ENCODE measurements at regions not wholly inside any gene's neighbourhood (a gene's known extent, or its start where the extent isn't known, plus 50 kb on each side); places are given as distances from the start of the nearest gene placed in this dataset.

- no peak for DNase-seq (ENCODE audit: low read depth, low spot score)
- no TSS peak for BruUV-seq (replicated peaks)
- Histone ChIP-seq H4K20me1 (replicated peaks; ENCODE audit: control insufficient read depth, extremely low read depth, insufficient read depth, low read length) (no peaks in the 10 kb centered on the region), H3K79me2 (ENCODE audit: control insufficient read depth, insufficient read depth, low read length) (no peaks in the 10 kb centered on the region), H3K4me2 (ENCODE audit: insufficient read depth, low read length) (no peak overlapping the region), H3K9me1 (replicated peaks; ENCODE audit: control insufficient read depth, extremely low read depth, insufficient read depth, low read length) (no peaks in the 10 kb centered on the region), H3K9me3 (replicated peaks; ENCODE audit: control insufficient read depth, insufficient read depth, low read length) (no peaks in the 10 kb centered on the region), H3K27ac (ENCODE audit: insufficient read depth, low read depth, low read length) (no peak overlapping the region), H3K9ac (replicated peaks; ENCODE audit: extremely low read depth, insufficient read depth, low read length) (no peak overlapping the region), H3K4me1 (ENCODE audit: control insufficient read depth, extremely low read depth, insufficient read depth, low read length) (no peaks in the 10 kb centered on the region), H2AFZ (ENCODE audit: low read depth, low read length) (no peak overlapping the region), H3K36me3 (ENCODE audit: control insufficient read depth in 2 of 2, extremely low read depth in 1 of 2, insufficient read depth in 2 of 2, low read length in 2 of 2) (no peaks in the 10 kb centered on the region), H3K27me3 (ENCODE audit: control insufficient read depth in 2 of 2, insufficient read depth in 2 of 2, low read length in 2 of 2) (peaks cover 3 to 4% of the 10 kb centered on the region in 2 experiments), H3K4me3 (replicated peaks in 1 of 3; ENCODE audit: insufficient read depth in 1 of 3, low read depth in 1 of 3, low read length in 3 of 3) (no peak overlapping the region)
- ChIA-PET POLR2A (no interaction called here), CTCF (no interaction called here)
- TF ChIP-seq POLR2A (IDR thresholded peaks at IDR 0.05; ENCODE audit: low read depth, low read length), result no peak
- TF ChIP-seq FOS (IDR thresholded peaks at IDR 0.05; ENCODE audit: borderline replicate concordance, insufficient read depth, low read length), result no peak
- TF ChIP-seq MAX (IDR thresholded peaks at IDR 0.05; ENCODE audit: insufficient read depth, insufficient read length), result no peak
- no peak for TF ChIP-seq MYC (IDR thresholded peaks at IDR 0.05; ENCODE audit: low read depth, low read length)
- TF ChIP-seq GATA2 (IDR thresholded peaks at IDR 0.05; ENCODE audit: insufficient read depth, insufficient read length, low read depth, low read length), result no peak
- no peak for TF ChIP-seq JUN (IDR thresholded peaks at IDR 0.05; ENCODE audit: borderline replicate concordance, insufficient read depth, insufficient read length, low read depth)
- FAIRE-seq, result no peak
- dilution Hi-C loops (cut with MboI; ENCODE audit: extremely low pct_ligation_motif_present, low sequenced_read_pairs) (no loop called here), intact Hi-C loops (cut with micrococcal nuclease) (no loop called here)
Observed at GRCh38 chr10:8349610-8350249, 295.2 kb downstream of the GATA3 start.

- Histone ChIP-seq H3K27me3 (ENCODE audit: control insufficient read depth in 2 of 2, insufficient read depth in 2 of 2, low read length in 2 of 2) (peaks cover 4 to 5% of the 10 kb centered on the region in 2 experiments), H3K9me1 (replicated peaks; ENCODE audit: control insufficient read depth, extremely low read depth, insufficient read depth, low read length) (no peaks in the 10 kb centered on the region), H3K4me1 (ENCODE audit: control insufficient read depth, extremely low read depth, insufficient read depth, low read length) (no peaks in the 10 kb centered on the region), H2AFZ (ENCODE audit: low read depth, low read length) (no peak overlapping the region), H3K27ac (ENCODE audit: insufficient read depth, low read depth, low read length) (no peak overlapping the region), H3K4me3 (replicated peaks in 1 of 3; ENCODE audit: insufficient read depth in 1 of 3, low read depth in 1 of 3, low read length in 3 of 3) (no peak overlapping the region), H3K9ac (replicated peaks; ENCODE audit: extremely low read depth, insufficient read depth, low read length) (no peak overlapping the region), H4K20me1 (replicated peaks; ENCODE audit: control insufficient read depth, extremely low read depth, insufficient read depth, low read length) (no peaks in the 10 kb centered on the region), H3K36me3 (ENCODE audit: control insufficient read depth in 2 of 2, extremely low read depth in 1 of 2, insufficient read depth in 2 of 2, low read length in 2 of 2) (no peaks in the 10 kb centered on the region), H3K79me2 (ENCODE audit: control insufficient read depth, insufficient read depth, low read length) (no peaks in the 10 kb centered on the region), H3K4me2 (ENCODE audit: insufficient read depth, low read length) (no peak overlapping the region), H3K9me3 (replicated peaks; ENCODE audit: control insufficient read depth, insufficient read depth, low read length) (no peaks in the 10 kb centered on the region)
- CTCF ChIA-PET, result no interaction called here
- intact Hi-C loops (cut with micrococcal nuclease), result no loop called here
- TF ChIP-seq MAX (IDR thresholded peaks at IDR 0.05; ENCODE audit: insufficient read depth, insufficient read length), result no peak
- no peak for TF ChIP-seq POLR2AphosphoS5 (IDR thresholded peaks at IDR 0.05; ENCODE audit: insufficient read depth, low read depth, low read length)
- no peak for TF ChIP-seq POLR2A (IDR thresholded peaks at IDR 0.05; ENCODE audit: low read depth, low read length)
- DNase-seq (ENCODE audit: low read depth, low spot score) (no peak), FAIRE-seq (no peak)
- dilution Hi-C loops (cut with MboI; ENCODE audit: extremely low pct_ligation_motif_present, low sequenced_read_pairs), result no loop called here
- BruUV-seq (replicated peaks), result no TSS peak
- POLR2A ChIA-PET, result interaction anchor here (0.6 kb wide), 1 partner anchor 478 kb away, joined by 4 read pairs; no protein-coding TSS in a partner anchor
Observed at GRCh38 chr10:8350250-8350967, 295.9 kb downstream of the GATA3 start.

Data from endothelial cell of umbilical vein (primary cell).